ENCODE measurements at regions not wholly inside any gene's neighbourhood (a gene's known extent, or its start where the extent isn't known, plus 50 kb on each side); places are given as distances from the start of the nearest gene placed in this dataset.

DNA sequence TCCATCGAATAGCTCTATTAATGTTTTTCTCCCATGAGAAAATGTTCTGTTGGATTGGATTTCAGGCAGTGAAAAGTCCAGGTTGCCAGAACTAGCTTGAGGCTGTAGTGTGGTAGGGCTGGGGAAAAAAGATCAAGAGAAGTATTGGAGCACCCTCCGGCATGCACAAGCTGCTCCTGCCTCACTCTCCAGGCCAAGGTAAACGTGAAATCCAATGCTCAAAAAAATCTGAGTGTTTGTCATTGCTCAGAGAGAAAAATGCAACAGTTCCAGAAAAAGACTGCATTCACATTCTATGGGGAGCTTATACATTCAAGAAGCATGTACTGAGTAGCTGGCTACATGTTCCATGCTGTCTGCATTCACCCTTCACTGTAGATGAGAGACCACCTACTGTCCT is 680.9 kb upstream of the TBX3 start:
- no peaks in the 10 kb centered on the region for H3K79me2 ChIP-seq (ENCODE audit: insufficient read depth, low read length)
- no peak overlapping the region for H2AFZ ChIP-seq (ENCODE audit: low read length)
- no peak overlapping the region for H3K9ac ChIP-seq (ENCODE audit: low read depth, low read length, poor library complexity, severe bottlenecking)
- TF ChIP-seq, protein P1, sequence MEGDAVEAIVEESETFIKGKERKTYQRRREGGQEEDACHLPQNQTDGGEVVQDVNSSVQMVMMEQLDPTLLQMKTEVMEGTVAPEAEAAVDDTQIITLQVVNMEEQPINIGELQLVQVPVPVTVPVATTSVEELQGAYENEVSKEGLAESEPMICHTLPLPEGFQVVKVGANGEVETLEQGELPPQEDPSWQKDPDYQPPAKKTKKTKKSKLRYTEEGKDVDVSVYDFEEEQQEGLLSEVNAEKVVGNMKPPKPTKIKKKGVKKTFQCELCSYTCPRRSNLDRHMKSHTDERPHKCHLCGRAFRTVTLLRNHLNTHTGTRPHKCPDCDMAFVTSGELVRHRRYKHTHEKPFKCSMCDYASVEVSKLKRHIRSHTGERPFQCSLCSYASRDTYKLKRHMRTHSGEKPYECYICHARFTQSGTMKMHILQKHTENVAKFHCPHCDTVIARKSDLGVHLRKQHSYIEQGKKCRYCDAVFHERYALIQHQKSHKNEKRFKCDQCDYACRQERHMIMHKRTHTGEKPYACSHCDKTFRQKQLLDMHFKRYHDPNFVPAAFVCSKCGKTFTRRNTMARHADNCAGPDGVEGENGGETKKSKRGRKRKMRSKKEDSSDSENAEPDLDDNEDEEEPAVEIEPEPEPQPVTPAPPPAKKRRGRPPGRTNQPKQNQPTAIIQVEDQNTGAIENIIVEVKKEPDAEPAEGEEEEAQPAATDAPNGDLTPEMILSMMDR (conservative IDR thresholded peaks at IDR 0.05; ENCODE audit: low read length), result no peak
- no peak for TF ChIP-seq EZH2phosphoT487 (IDR thresholded peaks at IDR 0.05; ENCODE audit: borderline replicate concordance)
- H4K20me1 ChIP-seq (ENCODE audit: insufficient read depth, low read length, poor library complexity, severe bottlenecking), result no peaks in the 10 kb centered on the region
- H3K9me2 ChIP-seq (replicated peaks; ENCODE audit: low read depth, low read length), result no peaks in the 10 kb centered on the region
- no peaks in the 10 kb centered on the region for H3K27me3 ChIP-seq (ENCODE audit: insufficient read depth, low read length, poor library complexity, severe bottlenecking)
- no peaks in the 10 kb centered on the region for H3K9me3 ChIP-seq (ENCODE audit: insufficient read depth, low read depth, low read length)
- no peak overlapping the region for H3K4me3 ChIP-seq (ENCODE audit: low read length, poor library complexity, severe bottlenecking)
- H3K4me2 ChIP-seq (ENCODE audit: low read depth, low read length, poor library complexity, severe bottlenecking), result no peak overlapping the region
- H3K36me3 ChIP-seq (ENCODE audit: insufficient read depth, low read length), result no peaks in the 10 kb centered on the region
- no peaks in the 10 kb centered on the region for H3F3A ChIP-seq (ENCODE audit: low read depth)
- H3K4me1 ChIP-seq (ENCODE audit: insufficient read depth, low read length, poor library complexity, severe bottlenecking), result no peaks in the 10 kb centered on the region

DNA sequence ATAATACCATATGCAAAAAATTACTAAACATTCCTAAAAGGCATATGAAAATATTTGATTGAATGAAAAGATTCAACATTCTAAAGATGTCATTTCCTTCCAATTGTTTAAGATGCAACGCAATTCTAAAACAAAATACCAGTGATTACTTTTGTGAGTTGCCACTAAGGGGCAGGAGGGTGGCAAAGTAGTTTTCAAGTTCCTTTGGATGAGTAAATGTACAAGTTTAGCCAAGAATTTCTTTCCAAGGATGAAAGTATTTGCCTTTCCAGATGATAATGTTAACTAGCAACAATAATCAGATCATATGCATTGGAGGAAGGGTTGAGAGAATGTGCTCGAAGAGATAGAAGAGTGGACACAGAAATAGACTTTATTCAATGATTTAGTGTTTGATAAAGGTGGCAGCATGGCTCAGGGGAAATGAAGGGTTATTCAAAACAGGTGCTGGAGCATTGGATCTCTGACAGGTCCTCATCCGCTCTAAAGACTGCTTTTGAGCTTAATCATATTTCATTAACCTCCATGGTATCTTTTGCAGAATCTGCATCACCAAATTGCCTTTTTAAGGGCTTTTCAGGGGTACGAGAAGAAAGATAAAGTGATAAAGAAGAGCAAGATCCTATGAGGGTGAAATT is 678.5 kb upstream of the TBX3 start:
- no peaks in the 10 kb centered on the region for H4K20me1 ChIP-seq (ENCODE audit: insufficient read depth, low read length, poor library complexity, severe bottlenecking)
- no peak overlapping the region for H3K9ac ChIP-seq (ENCODE audit: low read depth, low read length, poor library complexity, severe bottlenecking)
- H3K4me3 ChIP-seq (ENCODE audit: low read length, poor library complexity, severe bottlenecking), result no peak overlapping the region
- no peaks in the 10 kb centered on the region for H3K4me1 ChIP-seq (ENCODE audit: insufficient read depth, low read length, poor library complexity, severe bottlenecking)
- H3K27me3 ChIP-seq (ENCODE audit: insufficient read depth, low read length, poor library complexity, severe bottlenecking), result no peaks in the 10 kb centered on the region
- H2AFZ ChIP-seq (ENCODE audit: low read length), result no peak overlapping the region
- TF ChIP-seq EZH2phosphoT487 (IDR thresholded peaks at IDR 0.05; ENCODE audit: borderline replicate concordance), result no peak
- TF ChIP-seq, protein P1 (conservative IDR thresholded peaks at IDR 0.05; ENCODE audit: low read length), result no peak
- no peaks in the 10 kb centered on the region for H3F3A ChIP-seq (ENCODE audit: low read depth)
- no peaks in the 10 kb centered on the region for H3K79me2 ChIP-seq (ENCODE audit: insufficient read depth, low read length)
- H3K9me2 ChIP-seq (replicated peaks; ENCODE audit: low read depth, low read length), result no peaks in the 10 kb centered on the region
- no peaks in the 10 kb centered on the region for H3K9me3 ChIP-seq (ENCODE audit: insufficient read depth, low read depth, low read length)
- no peak overlapping the region for H3K4me2 ChIP-seq (ENCODE audit: low read depth, low read length, poor library complexity, severe bottlenecking)
- no peaks in the 10 kb centered on the region for H3K36me3 ChIP-seq (ENCODE audit: insufficient read depth, low read length)

DNA sequence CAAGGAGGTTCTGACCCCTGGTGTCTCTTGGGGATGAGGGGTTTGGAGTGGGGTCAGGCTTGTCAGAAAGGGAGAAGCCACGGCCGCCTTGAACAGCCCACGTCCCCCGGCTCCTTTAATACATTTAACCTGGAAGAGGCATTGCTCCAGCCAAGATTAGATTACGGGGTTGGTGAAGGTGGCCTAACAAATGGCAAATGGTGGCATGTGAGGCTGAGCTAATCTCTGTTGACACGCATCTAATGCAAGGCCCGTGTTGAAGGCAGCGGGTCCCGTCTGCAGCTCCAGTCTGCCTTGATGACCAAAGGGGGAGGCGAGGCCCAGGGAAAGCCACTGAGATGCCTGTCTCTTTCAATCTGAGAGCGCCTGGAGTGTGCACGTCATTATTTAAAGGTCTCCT is 673.7 kb upstream of the TBX3 start:
- no peaks in the 10 kb centered on the region for H3K4me1 ChIP-seq (ENCODE audit: insufficient read depth, low read length, poor library complexity, severe bottlenecking)
- TF ChIP-seq EZH2phosphoT487 (IDR thresholded peaks at IDR 0.05; ENCODE audit: borderline replicate concordance), result no peak
- TF ChIP-seq, protein P1 (conservative IDR thresholded peaks at IDR 0.05; ENCODE audit: low read length), result no peak
- no peaks in the 10 kb centered on the region for H3K27me3 ChIP-seq (ENCODE audit: insufficient read depth, low read length, poor library complexity, severe bottlenecking)
- no peaks in the 10 kb centered on the region for H3K79me2 ChIP-seq (ENCODE audit: insufficient read depth, low read length)
- H3K4me2 ChIP-seq (ENCODE audit: low read depth, low read length, poor library complexity, severe bottlenecking), result no peak overlapping the region
- H3K9me2 ChIP-seq (replicated peaks; ENCODE audit: low read depth, low read length), result no peaks in the 10 kb centered on the region
- H3K36me3 ChIP-seq (ENCODE audit: insufficient read depth, low read length), result no peaks in the 10 kb centered on the region
- no peaks in the 10 kb centered on the region for H4K20me1 ChIP-seq (ENCODE audit: insufficient read depth, low read length, poor library complexity, severe bottlenecking)
- H2AFZ ChIP-seq (ENCODE audit: low read length), result no peak overlapping the region
- no peaks in the 10 kb centered on the region for H3K9me3 ChIP-seq (ENCODE audit: insufficient read depth, low read depth, low read length)
- H3K9ac ChIP-seq (ENCODE audit: low read depth, low read length, poor library complexity, severe bottlenecking), result no peak overlapping the region
- no peaks in the 10 kb centered on the region for H3F3A ChIP-seq (ENCODE audit: low read depth)
- no peak overlapping the region for H3K4me3 ChIP-seq (ENCODE audit: low read length, poor library complexity, severe bottlenecking)

All from Loucy (cell line).